Effector CD4-positive, alpha-beta T cell (primary cell): ENCODE measurements at regions not wholly inside any gene's neighbourhood (a gene's known extent, or its start where the extent isn't known, plus 50 kb on each side); places are given as distances from the start of the nearest gene placed in this dataset.
"Not testable (repeated sequence)": the region's sequence is repeated elsewhere in the genome, so short reads cannot be mapped to it uniquely, and the experiment has no call there.

Source experiments
- DNase-seq: peaks from one replicate; pipeline ENCODE4 v3.0.0-alpha.2; 2020

DNA sequence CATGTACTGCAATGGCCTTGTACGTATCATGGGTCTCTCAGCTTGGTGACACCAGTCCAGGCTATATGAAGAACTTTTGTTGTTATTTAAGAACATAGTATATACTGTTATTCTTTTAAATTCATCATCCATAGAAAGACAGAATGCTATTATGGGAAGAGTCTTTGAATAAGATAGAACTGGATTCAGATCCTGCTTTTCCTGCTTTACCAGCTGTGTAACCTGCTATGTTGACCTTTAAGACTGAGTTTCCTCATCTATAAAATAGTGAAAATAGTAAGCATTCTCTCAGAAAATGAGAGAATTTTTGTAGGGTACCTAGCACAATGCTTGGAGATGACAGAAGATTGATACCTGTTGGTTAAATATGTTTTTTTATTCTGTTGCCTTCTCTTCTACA, 204.1 kb upstream of the TBL1XR1 start:
- no peak for DNase-seq

DNA sequence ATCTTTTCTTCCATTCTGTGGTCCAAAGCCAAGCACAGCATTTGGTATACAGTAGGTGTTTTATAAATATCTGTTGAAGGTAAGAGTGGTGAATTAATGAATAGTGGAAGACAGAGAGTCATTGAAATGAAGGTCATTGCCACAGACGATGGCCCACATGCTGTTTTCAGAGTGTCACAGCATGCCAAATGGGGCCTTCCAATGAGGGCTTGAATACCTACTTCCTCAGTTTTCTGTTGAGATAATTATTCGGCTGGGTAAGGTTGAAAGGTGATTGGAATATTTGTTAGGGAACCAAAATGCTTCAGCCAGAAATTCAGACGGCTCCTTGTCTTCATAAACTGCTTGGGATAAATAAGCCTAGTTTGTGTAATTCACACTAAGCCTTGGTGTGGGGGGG, 205.3 kb upstream of the TBL1XR1 start:
- DNase-seq: no peak

- DNase-seq: no peak
These were observed 207.9 kb upstream of the TBL1XR1 start for GRCh38 chr3:177405191-177405672.

GRCh38 chr3:177410730-177411129, 213.4 kb upstream of the TBL1XR1 start:
- DNase-seq: no peak

DNA sequence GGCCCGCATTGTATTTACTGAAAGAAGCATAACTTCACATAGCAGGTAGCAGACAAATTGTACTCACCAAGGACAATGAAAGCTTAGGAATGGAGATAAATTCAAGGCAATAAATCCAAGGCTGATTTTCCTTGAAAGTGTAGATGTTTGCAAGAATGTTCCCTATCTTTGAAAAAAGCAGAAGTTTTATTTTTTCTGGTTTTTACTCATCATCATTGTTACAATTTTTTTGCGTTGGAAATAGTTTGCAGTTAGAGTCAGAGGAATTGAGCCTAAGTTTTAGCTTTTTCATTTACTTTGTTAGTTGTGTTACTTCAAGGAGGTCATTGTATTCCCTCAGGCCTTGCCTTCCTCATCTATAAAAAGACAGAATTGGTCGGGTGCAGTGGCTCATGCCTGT, 213.9 kb upstream of the TBL1XR1 start:
- DNase-seq: no peak

DNA sequence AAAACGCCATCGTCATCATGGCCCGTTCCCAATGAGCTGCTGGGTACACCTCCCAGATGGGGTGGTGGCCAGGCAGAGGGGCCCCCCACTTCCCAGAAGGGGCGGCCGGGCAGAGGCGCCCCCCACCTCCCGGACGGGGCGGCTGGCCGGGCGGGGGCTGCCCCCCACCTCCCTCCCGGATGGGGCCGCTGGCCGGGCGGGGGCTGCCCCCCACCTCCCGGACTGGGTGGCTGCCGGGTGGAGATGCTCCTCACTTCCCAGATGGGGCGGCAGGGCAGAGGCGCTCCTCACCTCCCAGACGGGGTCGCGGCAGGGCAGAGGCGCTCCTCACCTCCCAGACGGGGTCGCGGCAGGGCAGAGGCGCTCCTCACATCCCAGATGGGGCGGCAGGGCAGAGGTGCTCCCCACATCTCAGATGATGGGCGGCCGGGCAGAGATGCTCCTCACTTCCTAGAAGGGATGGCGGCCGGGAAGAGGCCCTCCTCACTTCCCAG, 215.4 kb upstream of the TBL1XR1 start:
- not testable (repeated sequence) for DNase-seq

- no peak for DNase-seq
These were observed 216.8 kb upstream of the TBL1XR1 start for GRCh38 chr3:177414093-177414492.

- DNase-seq: no peak
These were observed 221.5 kb upstream of the TBL1XR1 start for GRCh38 chr3:177418787-177419186.

- DNase-seq: no peak
These were observed 222.8 kb upstream of the TBL1XR1 start for GRCh38 chr3:177419904-177420601.

DNA sequence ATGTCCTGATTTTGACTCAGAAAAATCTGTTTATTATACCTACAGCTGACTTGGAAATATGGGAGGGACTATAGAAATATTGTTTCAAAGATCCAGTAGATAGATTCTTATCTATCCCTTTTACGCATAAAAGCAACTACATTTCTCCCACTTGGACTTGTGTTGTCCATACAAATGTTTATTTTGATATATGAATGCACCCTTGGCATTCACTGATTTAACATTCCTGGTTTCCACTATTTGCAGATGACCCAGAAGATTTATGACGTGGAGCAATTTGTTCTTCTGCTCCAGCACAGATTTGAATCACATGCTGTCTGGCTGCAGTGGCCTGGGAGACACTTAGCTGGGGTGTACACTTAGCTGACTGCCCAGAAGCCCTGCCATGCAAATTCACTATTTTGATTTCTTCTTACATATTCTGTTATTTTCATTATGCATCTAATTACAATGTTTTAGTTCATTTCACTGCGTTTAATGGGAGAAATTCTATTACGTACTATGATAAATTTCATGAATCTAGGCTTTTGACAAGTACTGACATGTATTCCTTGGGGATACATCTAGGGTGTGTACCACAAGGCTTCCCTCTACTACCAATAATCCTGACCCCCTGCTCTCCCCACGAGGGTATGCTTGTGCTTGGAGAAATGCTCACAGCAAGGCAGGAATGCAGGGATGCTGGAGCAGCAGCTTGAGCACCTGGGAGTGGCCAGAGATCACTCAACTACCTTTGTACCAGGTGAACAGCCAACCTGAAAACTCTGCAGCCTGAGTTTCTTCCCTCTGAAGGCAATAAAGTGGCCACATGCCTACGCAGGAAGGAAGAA, 223.6 kb upstream of the TBL1XR1 start:
- no peak for DNase-seq

- no peak for DNase-seq
These were observed 224.2 kb upstream of the TBL1XR1 start for GRCh38 chr3:177421481-177421785.

DNA sequence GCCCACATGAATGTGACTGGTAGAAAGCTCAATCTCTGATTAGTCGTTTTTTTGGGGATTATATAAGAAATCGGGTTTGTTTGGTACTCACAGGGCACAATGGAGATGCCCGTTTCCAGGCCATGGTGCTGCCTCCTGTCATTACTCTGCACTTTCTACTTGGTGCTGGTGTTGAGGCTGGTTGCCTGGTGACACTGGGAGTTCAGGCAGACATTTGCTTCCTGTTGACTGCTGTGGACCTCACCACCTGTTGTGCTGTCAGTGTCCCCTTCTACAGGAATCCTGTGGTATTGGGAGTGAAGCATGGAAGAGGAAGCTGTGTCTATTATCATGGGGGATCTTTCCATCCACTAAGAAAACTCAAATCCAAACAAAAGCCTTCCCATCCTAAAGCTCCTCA, 227.2 kb upstream of the TBL1XR1 start:
- DNase-seq: no peak

DNA sequence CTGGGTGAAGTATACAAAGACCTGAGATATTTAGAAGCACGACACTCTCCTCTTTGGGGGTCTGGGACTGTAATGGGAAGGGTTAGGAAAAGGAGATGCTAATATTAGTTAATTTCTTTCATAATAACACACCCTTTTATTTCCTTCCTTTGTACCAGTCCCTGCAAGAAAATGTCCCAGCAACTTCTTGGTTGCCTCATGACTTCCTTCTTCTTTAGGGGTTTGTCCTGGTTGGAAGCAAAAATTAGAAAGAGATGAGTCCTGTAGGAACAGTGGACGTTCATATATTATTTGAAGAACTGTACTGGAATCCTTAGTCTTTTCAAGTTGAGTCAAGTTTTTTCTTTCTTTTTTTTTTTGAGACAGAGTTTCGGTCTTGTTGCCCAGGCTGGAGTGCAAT, 227.8 kb upstream of the TBL1XR1 start:
- DNase-seq: no peak

GRCh38 chr3:177426106-177426877, 229.0 kb upstream of the TBL1XR1 start:
- DNase-seq: no peak

DNA sequence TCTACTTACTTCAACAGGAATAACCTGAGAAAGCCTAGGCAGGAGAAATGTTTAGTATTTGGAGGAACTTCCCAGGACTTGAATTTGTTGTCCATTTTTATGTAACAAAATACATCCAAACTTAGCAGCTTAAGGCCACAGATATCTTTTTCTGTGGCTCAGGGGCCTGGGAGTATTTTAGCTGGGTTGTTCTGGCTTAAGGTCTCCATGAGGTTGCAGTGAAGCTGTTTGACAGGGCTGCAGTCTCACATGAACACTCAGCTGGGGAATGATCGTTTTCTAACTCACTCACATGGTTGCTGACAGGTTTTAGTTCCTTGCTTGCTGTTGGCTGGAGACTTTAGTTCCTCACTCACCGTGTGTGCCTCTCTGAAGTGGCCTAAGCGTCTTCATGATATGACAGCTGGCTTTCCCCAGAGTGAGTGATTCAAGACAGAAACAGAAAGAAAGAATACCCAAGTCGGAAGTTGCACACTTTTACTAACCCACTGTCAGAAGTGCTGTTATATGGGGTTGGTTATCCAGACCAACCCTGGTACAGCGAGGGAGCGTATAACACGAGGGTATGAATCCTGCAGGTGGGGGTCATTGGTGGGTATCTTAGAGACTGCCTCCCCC, 229.7 kb upstream of the TBL1XR1 start:
- no peak for DNase-seq

- no peak for DNase-seq
These were observed 230.3 kb upstream of the TBL1XR1 start for GRCh38 chr3:177427540-177427939.

GRCh38 chr3:177429079-177429478, 231.8 kb upstream of the TBL1XR1 start:
- no peak for DNase-seq

GRCh38 chr3:177429771-177430170, 232.5 kb upstream of the TBL1XR1 start:
- DNase-seq: no peak

DNA sequence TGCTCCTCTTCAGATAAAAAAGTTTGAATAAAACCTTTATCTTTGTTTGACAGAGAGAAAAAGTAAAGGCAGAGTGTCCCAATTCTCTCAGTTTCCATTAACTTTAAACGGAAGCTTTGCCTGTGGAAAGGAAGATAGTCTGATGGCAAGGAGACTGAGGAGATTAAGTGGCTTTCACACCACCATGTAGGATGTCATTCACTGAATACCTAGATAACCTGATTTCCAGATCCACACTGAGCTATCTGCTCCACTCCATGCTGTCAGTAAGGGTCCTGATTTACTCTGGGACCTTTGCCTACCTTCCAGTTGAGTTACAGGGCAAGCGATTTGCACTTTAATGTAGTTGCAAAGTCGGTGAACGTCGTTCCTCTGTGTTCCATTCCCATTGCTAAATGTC, 233.4 kb upstream of the TBL1XR1 start:
- no peak for DNase-seq

- no peak for DNase-seq
These were observed 234.4 kb upstream of the TBL1XR1 start for GRCh38 chr3:177431525-177432176.

- no peak for DNase-seq
These were observed 238.0 kb upstream of the TBL1XR1 start for GRCh38 chr3:177435301-177435700.
